ENCODE measurements at regions not wholly inside any gene's neighbourhood (a gene's known extent, or its start where the extent isn't known, plus 50 kb on each side); places are given as distances from the start of the nearest gene placed in this dataset.

- DNase-seq (ENCODE audit: extremely low read depth, low read depth): no peak
- no peak for TF ChIP-seq CTCF (IDR thresholded peaks at IDR 0.05; ENCODE audit: low read depth, low read length)
These were observed 281.0 kb upstream of the MAOA start for GRCh38 chrX:43375136-43375535.

DNA sequence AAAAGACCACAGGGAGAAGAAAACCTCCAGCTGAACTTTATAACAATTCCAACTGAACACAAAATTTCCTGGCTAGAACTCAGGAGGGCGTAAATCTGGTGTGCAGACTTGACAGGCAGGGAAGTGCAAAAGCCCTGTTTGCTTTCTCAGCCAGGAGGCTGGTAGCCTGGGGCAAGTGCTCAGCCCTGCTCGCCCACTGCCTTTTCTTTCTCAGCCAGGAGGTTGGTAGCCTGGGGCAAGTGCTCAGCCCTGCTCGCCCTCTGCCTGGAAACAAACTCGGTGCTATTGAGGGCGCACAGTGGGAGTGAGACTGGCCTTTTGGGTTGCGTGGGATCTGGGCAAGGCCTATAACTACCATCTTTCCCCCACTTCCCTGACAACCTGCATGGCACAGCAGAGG lies 275.4 kb upstream of the MAOA start:
- no peak for TF ChIP-seq CTCF (IDR thresholded peaks at IDR 0.05; ENCODE audit: low read depth, low read length)
- no peak for DNase-seq (ENCODE audit: extremely low read depth, low read depth)

GRCh38 chrX:43386875-43387274 lies 269.2 kb upstream of the MAOA start:
- TF ChIP-seq CTCF (IDR thresholded peaks at IDR 0.05; ENCODE audit: low read depth, low read length): no peak
- DNase-seq (ENCODE audit: extremely low read depth, low read depth): no peak

- DNase-seq (ENCODE audit: extremely low read depth, low read depth): no peak
- TF ChIP-seq CTCF (IDR thresholded peaks at IDR 0.05; ENCODE audit: low read depth, low read length): no peak
These were observed 250.9 kb upstream of the MAOA start for GRCh38 chrX:43405191-43405590.

DNA sequence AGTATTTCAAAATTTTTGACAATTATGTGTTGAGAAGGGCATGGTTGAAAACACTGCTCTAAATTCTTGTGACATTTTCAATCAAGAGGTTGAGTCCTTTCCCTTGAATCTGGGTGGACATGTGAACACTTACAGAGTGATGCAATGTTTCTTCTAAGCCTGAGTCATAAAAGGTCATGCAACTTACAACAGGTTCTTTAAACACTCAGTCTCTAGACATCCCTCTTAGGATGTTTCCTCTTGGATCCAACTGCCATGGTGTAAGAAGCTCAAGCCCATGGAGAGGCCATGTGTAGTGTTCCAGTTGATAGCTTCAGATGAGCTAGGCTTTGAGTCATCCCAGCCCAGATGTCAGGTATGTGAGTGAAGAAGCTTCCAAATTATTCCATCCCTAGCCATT lies 232.2 kb upstream of the MAOA start:
- no peak for TF ChIP-seq CTCF (IDR thresholded peaks at IDR 0.05; ENCODE audit: low read depth, low read length)
- DNase-seq (ENCODE audit: extremely low read depth, low read depth): no peak

DNA sequence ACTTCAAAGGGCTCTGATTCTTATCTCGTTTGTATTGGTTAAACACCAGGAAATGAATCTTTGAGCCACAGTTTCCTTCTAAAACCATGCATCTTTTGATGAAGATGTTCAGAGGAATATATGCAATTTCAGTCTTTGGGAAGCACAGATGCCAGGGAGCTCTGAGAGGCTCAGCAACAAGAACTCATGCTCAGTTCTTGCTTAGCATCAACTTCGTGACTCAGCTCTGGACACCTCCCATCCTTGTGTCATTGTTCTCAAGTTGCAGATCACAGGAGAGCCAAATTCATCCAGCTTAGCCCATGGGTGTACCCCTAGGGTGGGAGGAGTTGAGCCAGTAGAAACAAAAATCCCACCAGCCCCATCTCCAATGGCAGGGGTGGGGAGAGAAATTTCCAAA lies 219.6 kb upstream of the MAOA start:
- DNase-seq (ENCODE audit: extremely low read depth, low read depth): no peak
- TF ChIP-seq CTCF (IDR thresholded peaks at IDR 0.05; ENCODE audit: low read depth, low read length): no peak

DNA sequence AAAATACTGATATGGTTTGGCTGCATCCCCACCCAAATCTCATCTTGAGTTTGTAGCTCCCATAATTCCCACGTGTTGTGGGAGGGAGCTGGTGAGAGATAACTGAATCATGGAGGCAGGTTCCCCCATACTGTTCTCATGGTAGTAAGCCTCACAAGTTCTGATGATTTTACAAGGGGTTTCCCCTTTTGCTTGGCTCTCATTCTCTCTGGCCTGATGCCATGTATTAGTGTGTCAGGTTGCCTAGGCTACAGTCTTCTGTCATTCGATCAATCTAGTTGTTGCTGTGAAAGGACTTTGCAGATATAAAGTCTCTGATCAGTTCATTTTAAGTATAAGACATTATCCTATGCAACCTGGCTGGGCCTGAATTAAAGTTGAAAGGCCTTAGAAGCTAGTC lies 209.3 kb upstream of the MAOA start:
- no peak for DNase-seq (ENCODE audit: extremely low read depth, low read depth)
- TF ChIP-seq CTCF (IDR thresholded peaks at IDR 0.05; ENCODE audit: low read depth, low read length): no peak

All from AG09319 (cell line).